Calu3 (cell line): ENCODE measurements at regions not wholly inside any gene's neighbourhood (a gene's known extent, or its start where the extent isn't known, plus 50 kb on each side); places are given as distances from the start of the nearest gene placed in this dataset.
"Not testable (repeated sequence)": the region's sequence is repeated elsewhere in the genome, so short reads cannot be mapped to it uniquely, and the experiment has no call there.

Experiments
- BruUV-seq: library from RNA; stranded (reverse); fragments of 400-500 nt; replicated peaks from 2 replicates; lab custom pipeline; 2021; lab: Mats Ljungman, UMichigan
- CTCF ChIA-PET: fragments of 300-600 bp; sonication (Branson Sonifier 250); formaldehyde crosslinking; loops from one replicate; lab custom pipeline; 2022; ENCODE audit warnings: antibody characterized with exemption; lab: Charles Lee
- DNase-seq: peaks from one replicate; pipeline ENCODE4 v3.0.0; 2022
- H3K27ac Mint-ChIP-seq: one replicate; pipeline ENCODE4 v1.8.0; 2022; ENCODE audit warnings: mixed read lengths; ENCODE audit not compliant: unreplicated experiment
- H3K27me3 Mint-ChIP-seq: one replicate; pipeline ENCODE4 v1.8.0; 2022; ENCODE audit warnings: mixed read lengths; ENCODE audit not compliant: unreplicated experiment
- H3K36me3 Mint-ChIP-seq: one replicate; pipeline ENCODE4 v1.8.0; 2022; ENCODE audit warnings: mild to moderate bottlenecking, moderate library complexity, mixed read lengths; ENCODE audit not compliant: insufficient read depth, unreplicated experiment
- H3K4me1 Mint-ChIP-seq: one replicate; pipeline ENCODE4 v1.8.0; 2022; ENCODE audit warnings: mild to moderate bottlenecking, low read depth, mixed read lengths; ENCODE audit not compliant: unreplicated experiment
- H3K4me3 Mint-ChIP-seq: one replicate; pipeline ENCODE4 v1.8.0; 2022; ENCODE audit warnings: mild to moderate bottlenecking, low read depth, moderate library complexity, mixed read lengths; ENCODE audit not compliant: unreplicated experiment
- H3K9me3 Mint-ChIP-seq: one replicate; pipeline ENCODE4 v1.8.0; 2022; ENCODE audit warnings: low read depth, mixed read lengths; ENCODE audit not compliant: unreplicated experiment
- intact Hi-C: fragments of 100-400 bp; cut with micrococcal nuclease; formaldehyde crosslinking; loops from one replicate; pipeline ENCODE4 v1.10.0; 2022; ENCODE audit not compliant: unreplicated experiment
- TF ChIP-seq, protein P1 (sequence below): fragments of 200-600 bp; IDR thresholded peaks from one replicate; pipeline ENCODE4 v1.8.0; 2022; ENCODE audit warnings: antibody characterized with exemption; ENCODE audit not compliant: unreplicated experiment

DNA sequence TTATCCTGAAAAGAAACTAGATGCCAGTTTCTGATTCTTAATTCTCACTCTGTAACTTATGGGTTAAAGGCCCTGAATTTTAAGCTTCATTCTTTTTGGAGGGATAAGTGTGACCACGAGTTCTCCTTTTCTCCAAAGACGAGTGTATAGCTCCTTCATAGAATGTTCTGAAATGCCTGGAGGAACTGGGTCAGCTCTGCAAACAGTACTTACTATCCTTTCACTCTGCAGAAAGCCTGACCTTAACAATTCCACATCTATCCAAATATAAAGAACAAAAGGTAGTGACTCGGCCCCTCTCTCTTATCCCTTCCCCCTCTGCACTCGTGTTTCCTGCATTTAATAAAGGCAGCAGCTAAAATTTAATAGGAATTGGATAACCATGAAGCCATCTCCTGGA, 150.5 kb downstream of the LYPLAL1 start:
- TF ChIP-seq, protein P1, sequence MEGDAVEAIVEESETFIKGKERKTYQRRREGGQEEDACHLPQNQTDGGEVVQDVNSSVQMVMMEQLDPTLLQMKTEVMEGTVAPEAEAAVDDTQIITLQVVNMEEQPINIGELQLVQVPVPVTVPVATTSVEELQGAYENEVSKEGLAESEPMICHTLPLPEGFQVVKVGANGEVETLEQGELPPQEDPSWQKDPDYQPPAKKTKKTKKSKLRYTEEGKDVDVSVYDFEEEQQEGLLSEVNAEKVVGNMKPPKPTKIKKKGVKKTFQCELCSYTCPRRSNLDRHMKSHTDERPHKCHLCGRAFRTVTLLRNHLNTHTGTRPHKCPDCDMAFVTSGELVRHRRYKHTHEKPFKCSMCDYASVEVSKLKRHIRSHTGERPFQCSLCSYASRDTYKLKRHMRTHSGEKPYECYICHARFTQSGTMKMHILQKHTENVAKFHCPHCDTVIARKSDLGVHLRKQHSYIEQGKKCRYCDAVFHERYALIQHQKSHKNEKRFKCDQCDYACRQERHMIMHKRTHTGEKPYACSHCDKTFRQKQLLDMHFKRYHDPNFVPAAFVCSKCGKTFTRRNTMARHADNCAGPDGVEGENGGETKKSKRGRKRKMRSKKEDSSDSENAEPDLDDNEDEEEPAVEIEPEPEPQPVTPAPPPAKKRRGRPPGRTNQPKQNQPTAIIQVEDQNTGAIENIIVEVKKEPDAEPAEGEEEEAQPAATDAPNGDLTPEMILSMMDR: no peak
- H3K27me3 Mint-ChIP-seq: no peaks in the 10 kb centered on the region
- intact Hi-C loops: no loop called here
- no peaks in the 10 kb centered on the region for H3K36me3 Mint-ChIP-seq
- CTCF ChIA-PET: no interaction called here
- H3K4me3 Mint-ChIP-seq: no peak overlapping the region
- peaks cover 31% of the 10 kb centered on the region for H3K4me1 Mint-ChIP-seq
- no peak overlapping the region for H3K27ac Mint-ChIP-seq
- BruUV-seq: no TSS peak
- H3K9me3 Mint-ChIP-seq: no peaks in the 10 kb centered on the region
- no peak for DNase-seq

DNA sequence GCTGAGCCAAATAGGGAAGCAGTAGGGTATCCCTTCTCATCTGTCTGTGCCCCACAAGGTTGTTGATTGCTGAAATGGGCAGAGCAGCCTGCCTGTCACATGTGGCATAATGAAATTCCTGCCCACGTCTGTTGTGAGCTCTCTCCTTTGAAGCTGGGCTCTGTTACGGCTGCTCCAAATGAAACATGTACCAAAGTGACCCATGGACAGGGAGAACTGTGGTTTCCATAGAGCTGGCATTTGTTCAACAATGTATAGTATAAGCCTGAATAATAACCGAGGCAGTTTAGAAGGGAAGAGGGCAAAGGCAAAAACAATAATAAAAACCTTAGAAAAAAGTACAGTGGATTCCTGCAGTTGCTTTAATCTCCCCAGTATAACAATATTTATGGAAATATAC, 149.7 kb downstream of the LYPLAL1 start:
- H3K27ac Mint-ChIP-seq: no peak overlapping the region
- H3K4me3 Mint-ChIP-seq: no peak overlapping the region
- no peaks in the 10 kb centered on the region for H3K9me3 Mint-ChIP-seq
- intact Hi-C loops: no loop called here
- H3K27me3 Mint-ChIP-seq: no peaks in the 10 kb centered on the region
- BruUV-seq: no TSS peak
- H3K36me3 Mint-ChIP-seq: no peaks in the 10 kb centered on the region
- TF ChIP-seq, protein P1: no peak
- CTCF ChIA-PET: no interaction called here
- peaks cover 29% of the 10 kb centered on the region for H3K4me1 Mint-ChIP-seq
- DNase-seq: no peak

DNA sequence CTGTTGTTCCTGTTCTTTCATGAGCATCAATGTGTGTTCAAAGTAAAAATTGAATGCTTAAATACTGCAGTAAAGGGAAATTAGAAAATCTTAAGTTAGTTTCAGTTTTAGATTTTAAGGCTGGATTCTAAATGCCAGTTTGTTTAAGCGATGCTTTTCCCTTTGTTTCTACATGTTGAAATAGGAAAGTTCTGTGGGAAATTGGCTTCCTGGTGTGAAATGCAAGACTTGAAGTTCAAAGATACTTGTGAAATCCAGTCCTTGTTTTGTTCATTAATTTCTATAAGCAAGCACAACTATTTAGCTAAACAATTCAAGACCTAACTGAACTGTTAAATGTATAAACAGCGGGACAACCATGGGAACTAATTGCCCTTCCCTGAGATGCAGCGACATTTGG, 149.1 kb downstream of the LYPLAL1 start:
- intact Hi-C loops: no loop called here
- Mint-ChIP-seq H3K27ac (no peak overlapping the region), H3K27me3 (no peaks in the 10 kb centered on the region), H3K9me3 (no peaks in the 10 kb centered on the region), H3K36me3 (no peaks in the 10 kb centered on the region), H3K4me3 (no peak overlapping the region), H3K4me1 (peaks cover 29% of the 10 kb centered on the region)
- TF ChIP-seq, protein P1: no peak
- no peak for DNase-seq
- CTCF ChIA-PET: no interaction called here
- BruUV-seq: no TSS peak

DNA sequence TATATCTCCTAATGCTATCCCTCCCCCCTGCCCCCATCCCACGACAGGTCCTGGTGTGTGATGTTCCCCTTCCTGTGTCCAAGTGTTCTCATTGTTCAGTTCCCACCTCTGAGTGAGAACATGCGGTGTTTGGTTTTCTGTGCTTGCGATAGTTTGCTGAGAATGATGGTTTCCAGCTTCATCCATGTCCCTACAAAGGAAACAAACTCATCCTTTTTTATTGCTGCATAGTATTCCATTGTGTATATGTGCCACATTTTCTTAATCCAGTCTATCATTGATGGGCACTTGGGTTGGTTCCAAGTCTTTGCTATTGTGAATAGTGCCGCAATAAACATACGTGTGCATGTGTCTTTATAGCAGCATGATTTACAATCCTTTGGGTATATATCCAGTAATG, 146.9 kb downstream of the LYPLAL1 start:
- H3K36me3 Mint-ChIP-seq, H3K9me3 Mint-ChIP-seq, DNase-seq, H3K27ac Mint-ChIP-seq, H3K27me3 Mint-ChIP-seq, intact Hi-C loops, CTCF ChIA-PET, BruUV-seq, H3K4me3 Mint-ChIP-seq: not testable (repeated sequence)
- H3K4me1 Mint-ChIP-seq: peaks cover 27% of the 10 kb centered on the region

DNA sequence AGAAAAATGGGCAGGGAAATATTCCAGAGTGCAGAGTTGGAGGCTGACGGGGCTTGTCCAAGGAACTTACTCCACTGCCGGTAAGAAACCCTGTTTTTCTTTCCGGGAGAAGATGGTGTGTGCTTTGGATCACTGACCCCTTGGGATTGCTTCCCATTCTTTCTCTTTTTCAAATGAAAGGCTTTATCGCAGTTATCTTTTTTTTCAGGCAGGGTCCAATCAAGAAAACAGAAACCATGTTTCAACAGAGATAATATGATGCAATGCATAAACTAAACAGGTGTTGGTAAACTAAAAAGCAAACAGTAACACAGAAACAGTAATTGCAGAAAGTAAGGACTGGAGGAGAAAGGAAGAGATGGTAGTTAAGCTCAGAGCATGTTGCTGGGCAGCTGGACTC, 145.1 kb downstream of the LYPLAL1 start:
- no peak for DNase-seq
- Mint-ChIP-seq H3K27ac (no peak overlapping the region), H3K4me3 (no peak overlapping the region), H3K9me3 (peaks cover 2% of the 10 kb centered on the region), H3K4me1 (peaks cover 9% of the 10 kb centered on the region), H3K27me3 (no peaks in the 10 kb centered on the region), H3K36me3 (no peaks in the 10 kb centered on the region)
- intact Hi-C loops: loop anchor here (10.0 kb wide), 1 partner anchor 984 kb away; no protein-coding TSS in a partner anchor
- BruUV-seq: no TSS peak
- CTCF ChIA-PET: interaction anchor here (0.5 to 0.7 kb wide), 3 partner anchors 28 to 1020 kb away, joined by 4 to 10 read pairs (median 5); no protein-coding TSS in a partner anchor
- TF ChIP-seq, protein P1: no peak
